ENCODE measurements at regions not wholly inside any gene's neighbourhood (a gene's known extent, or its start where the extent isn't known, plus 50 kb on each side); places are given as distances from the start of the nearest gene placed in this dataset.
"Not testable (repeated sequence)": the region's sequence is repeated elsewhere in the genome, so short reads cannot be mapped to it uniquely, and the experiment has no call there.

DNA sequence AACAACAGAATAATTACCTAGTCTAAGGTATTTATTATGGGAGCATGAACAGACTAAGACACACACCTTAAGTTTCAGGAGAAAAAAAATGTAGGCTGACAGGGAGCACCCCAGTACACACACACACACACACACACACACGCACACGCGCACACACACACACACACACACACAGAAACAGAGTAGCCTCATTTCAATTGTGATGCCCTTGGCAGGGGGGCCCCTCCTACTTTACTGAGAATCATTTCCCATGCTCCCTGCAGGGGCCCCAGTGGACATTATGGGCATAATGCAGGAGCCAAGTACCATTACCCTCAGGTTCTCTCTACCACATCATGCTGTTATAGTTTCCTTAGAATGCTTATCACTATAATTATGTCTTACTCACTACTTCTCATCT, 104.9 kb downstream of the CDC7 start:
- TF ChIP-seq EZH2 (optimal IDR thresholded peaks at IDR 0.05; ENCODE audit: low read depth, low read length), result no peak
- TF ChIP-seq, protein P1, sequence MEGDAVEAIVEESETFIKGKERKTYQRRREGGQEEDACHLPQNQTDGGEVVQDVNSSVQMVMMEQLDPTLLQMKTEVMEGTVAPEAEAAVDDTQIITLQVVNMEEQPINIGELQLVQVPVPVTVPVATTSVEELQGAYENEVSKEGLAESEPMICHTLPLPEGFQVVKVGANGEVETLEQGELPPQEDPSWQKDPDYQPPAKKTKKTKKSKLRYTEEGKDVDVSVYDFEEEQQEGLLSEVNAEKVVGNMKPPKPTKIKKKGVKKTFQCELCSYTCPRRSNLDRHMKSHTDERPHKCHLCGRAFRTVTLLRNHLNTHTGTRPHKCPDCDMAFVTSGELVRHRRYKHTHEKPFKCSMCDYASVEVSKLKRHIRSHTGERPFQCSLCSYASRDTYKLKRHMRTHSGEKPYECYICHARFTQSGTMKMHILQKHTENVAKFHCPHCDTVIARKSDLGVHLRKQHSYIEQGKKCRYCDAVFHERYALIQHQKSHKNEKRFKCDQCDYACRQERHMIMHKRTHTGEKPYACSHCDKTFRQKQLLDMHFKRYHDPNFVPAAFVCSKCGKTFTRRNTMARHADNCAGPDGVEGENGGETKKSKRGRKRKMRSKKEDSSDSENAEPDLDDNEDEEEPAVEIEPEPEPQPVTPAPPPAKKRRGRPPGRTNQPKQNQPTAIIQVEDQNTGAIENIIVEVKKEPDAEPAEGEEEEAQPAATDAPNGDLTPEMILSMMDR (IDR thresholded peaks at IDR 0.05; ENCODE audit: low read length), result no peak
- Histone ChIP-seq H3K4me2 (ENCODE audit: low read depth, low read length) (no peak overlapping the region), H3K4me3 (ENCODE audit: low read length) (no peak overlapping the region), H3K9me2 (replicated peaks; ENCODE audit: insufficient read depth, low read length) (no peaks in the 10 kb centered on the region), H3K79me2 (ENCODE audit: low read length) (no peaks in the 10 kb centered on the region), H4K20me1 (ENCODE audit: insufficient read depth, low read length) (no peaks in the 10 kb centered on the region), H3K27me3 (replicated peaks; ENCODE audit: insufficient read depth, low read length) (no peaks in the 10 kb centered on the region), H3K9ac (ENCODE audit: low read length) (no peak overlapping the region), H3K27ac (ENCODE audit: low read length) (no peak overlapping the region), H2AFZ (ENCODE audit: low read length) (no peak overlapping the region), H3F3A (ENCODE audit: insufficient read depth, low read length) (no peaks in the 10 kb centered on the region), H3K4me1 (ENCODE audit: low read length) (no peaks in the 10 kb centered on the region), H3K9me3 (replicated peaks; ENCODE audit: insufficient read depth, low read length) (no peaks in the 10 kb centered on the region), H3K36me3 (replicated peaks; ENCODE audit: insufficient read depth, low read length) (no peaks in the 10 kb centered on the region)
- DNase-seq, result no peak

DNA sequence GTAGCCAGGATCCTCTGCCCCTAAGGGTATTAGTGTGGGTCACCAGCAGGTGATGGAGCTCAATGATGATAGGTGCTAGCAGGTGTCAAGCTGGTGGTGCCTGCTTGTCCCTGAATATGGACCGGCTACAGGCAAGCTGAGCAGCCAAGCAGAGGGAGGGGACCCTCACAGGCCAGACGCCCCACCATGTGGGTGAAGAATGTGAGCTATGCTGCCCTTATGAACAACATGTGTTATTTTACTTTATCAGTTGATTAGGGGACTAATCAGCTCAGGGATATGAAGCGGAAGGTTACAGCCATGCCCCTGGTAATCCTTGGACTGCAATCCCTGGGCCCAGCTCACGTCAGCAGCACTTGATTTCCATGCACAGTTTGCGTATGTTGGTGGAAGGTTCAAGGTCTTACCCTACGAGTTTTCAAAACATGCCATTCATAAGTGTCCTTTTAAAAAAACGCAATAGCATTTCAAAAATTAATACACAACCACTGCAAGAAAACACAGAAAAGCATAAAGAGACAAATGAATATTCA, 106.0 kb downstream of the CDC7 start:
- no peak for DNase-seq
- Histone ChIP-seq H3K79me2 (ENCODE audit: low read length) (no peaks in the 10 kb centered on the region), H3K4me1 (ENCODE audit: low read length) (no peaks in the 10 kb centered on the region), H3K9me2 (replicated peaks; ENCODE audit: insufficient read depth, low read length) (no peaks in the 10 kb centered on the region), H3K4me2 (ENCODE audit: low read depth, low read length) (no peak overlapping the region), H3K4me3 (ENCODE audit: low read length) (no peak overlapping the region), H4K20me1 (ENCODE audit: insufficient read depth, low read length) (no peaks in the 10 kb centered on the region), H3K9me3 (replicated peaks; ENCODE audit: insufficient read depth, low read length) (no peaks in the 10 kb centered on the region), H3K36me3 (replicated peaks; ENCODE audit: insufficient read depth, low read length) (no peaks in the 10 kb centered on the region), H2AFZ (ENCODE audit: low read length) (no peak overlapping the region), H3K27me3 (replicated peaks; ENCODE audit: insufficient read depth, low read length) (no peaks in the 10 kb centered on the region), H3K9ac (ENCODE audit: low read length) (no peak overlapping the region), H3K27ac (ENCODE audit: low read length) (no peak overlapping the region), H3F3A (ENCODE audit: insufficient read depth, low read length) (no peaks in the 10 kb centered on the region)
- TF ChIP-seq EZH2 (optimal IDR thresholded peaks at IDR 0.05; ENCODE audit: low read depth, low read length) (no peak), EZH2phosphoT487 (IDR thresholded peaks at IDR 0.05; ENCODE audit: low read length) (no peak)
- TF ChIP-seq, protein P1 (IDR thresholded peaks at IDR 0.05; ENCODE audit: low read length), result no peak

DNA sequence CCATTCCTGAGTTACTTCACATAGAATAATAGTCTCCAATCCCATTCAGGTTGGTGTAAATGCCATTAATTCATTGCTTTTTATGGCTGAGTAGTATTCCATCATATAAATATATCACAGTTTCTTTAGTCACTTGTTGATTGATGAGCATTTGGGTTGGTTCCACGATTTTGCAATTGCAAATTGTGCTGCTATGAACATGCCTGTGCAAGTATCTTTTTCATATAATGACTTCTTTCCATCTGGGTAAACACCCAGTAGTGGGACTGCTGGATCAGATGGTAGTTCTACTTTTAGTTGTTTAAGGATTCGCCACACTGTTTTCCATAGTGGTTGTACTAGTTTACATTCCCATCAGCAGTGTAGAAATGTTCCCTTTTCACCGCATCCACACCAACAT, 107.0 kb downstream of the CDC7 start:
- H3K4me1 ChIP-seq (ENCODE audit: low read length); H3K36me3 ChIP-seq (replicated peaks; ENCODE audit: insufficient read depth, low read length); H3K9ac ChIP-seq (ENCODE audit: low read length); H2AFZ ChIP-seq (ENCODE audit: low read length); H3K4me2 ChIP-seq (ENCODE audit: low read depth, low read length); H3K4me3 ChIP-seq (ENCODE audit: low read length); H3K9me3 ChIP-seq (replicated peaks; ENCODE audit: insufficient read depth, low read length); H3K9me2 ChIP-seq (replicated peaks; ENCODE audit: insufficient read depth, low read length); H3K27me3 ChIP-seq (replicated peaks; ENCODE audit: insufficient read depth, low read length); H4K20me1 ChIP-seq (ENCODE audit: insufficient read depth, low read length); H3F3A ChIP-seq (ENCODE audit: insufficient read depth, low read length); H3K79me2 ChIP-seq (ENCODE audit: low read length); DNase-seq; H3K27ac ChIP-seq (ENCODE audit: low read length): not testable (repeated sequence)

DNA sequence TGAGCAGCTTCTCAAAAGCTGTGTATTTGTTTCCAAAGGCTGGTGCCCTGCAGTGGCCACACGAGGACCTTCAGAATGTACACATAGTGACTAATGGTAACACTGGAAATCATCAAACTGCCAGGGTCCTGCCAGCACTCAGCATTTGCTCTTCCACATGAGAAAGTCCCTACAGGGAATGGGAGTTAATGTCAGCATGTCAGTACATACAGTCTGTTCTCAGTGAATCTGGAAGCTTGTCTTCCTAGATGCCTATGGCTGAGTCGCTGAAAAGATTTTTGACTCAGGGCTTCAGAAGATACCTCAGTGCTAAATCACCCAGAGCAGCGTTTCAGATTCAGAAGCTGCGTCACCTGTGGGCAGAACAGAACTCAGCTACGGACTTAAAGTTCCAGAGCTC, 108.2 kb downstream of the CDC7 start:
- Histone ChIP-seq H3K9ac (ENCODE audit: low read length) (no peak overlapping the region), H3K27me3 (replicated peaks; ENCODE audit: insufficient read depth, low read length) (no peaks in the 10 kb centered on the region), H3K4me3 (ENCODE audit: low read length) (no peak overlapping the region), H3K9me2 (replicated peaks; ENCODE audit: insufficient read depth, low read length) (no peaks in the 10 kb centered on the region), H3K36me3 (replicated peaks; ENCODE audit: insufficient read depth, low read length) (no peaks in the 10 kb centered on the region), H3K27ac (ENCODE audit: low read length) (no peak overlapping the region), H2AFZ (ENCODE audit: low read length) (no peak overlapping the region), H3F3A (ENCODE audit: insufficient read depth, low read length) (no peaks in the 10 kb centered on the region), H3K4me2 (ENCODE audit: low read depth, low read length) (no peak overlapping the region), H3K9me3 (replicated peaks; ENCODE audit: insufficient read depth, low read length) (no peaks in the 10 kb centered on the region), H3K4me1 (ENCODE audit: low read length) (no peaks in the 10 kb centered on the region), H4K20me1 (ENCODE audit: insufficient read depth, low read length) (no peaks in the 10 kb centered on the region), H3K79me2 (ENCODE audit: low read length) (no peaks in the 10 kb centered on the region)
- no peak for TF ChIP-seq EZH2 (optimal IDR thresholded peaks at IDR 0.05; ENCODE audit: low read depth, low read length)
- TF ChIP-seq, protein P1 (IDR thresholded peaks at IDR 0.05; ENCODE audit: low read length), result no peak
- TF ChIP-seq EZH2phosphoT487 (IDR thresholded peaks at IDR 0.05; ENCODE audit: low read length), result no peak
- DNase-seq, result no peak
